IMR-90 (cell line): ENCODE measurements at regions not wholly inside any gene's neighbourhood (a gene's known extent, or its start where the extent isn't known, plus 50 kb on each side); places are given as distances from the start of the nearest gene placed in this dataset.
A peak's percentile ranks its signal among the peaks of the same experiment; 100 is the strongest.
"Not testable (repeated sequence)": the region's sequence is repeated elsewhere in the genome, so short reads cannot be mapped to it uniquely, and the experiment has no call there.

Source experiments
- ATAC-seq: fragments of 200-7000 bp; cut with Tn5 transposase; 2 replicates; pipeline ENCODE4 v1.9.1; 2020; ENCODE audit warnings: low read depth, mild to moderate bottlenecking, moderate library complexity
- BruUV-seq: library from RNA; stranded (reverse); fragments of 400-500 nt; replicated peaks from 2 replicates; lab custom pipeline; 2021; lab: Mats Ljungman, UMichigan
- CTCF ChIA-PET: fragments of 300-600 bp; formaldehyde crosslinking; extraction: SDS; loops from one replicate; lab custom pipeline; 2021; ENCODE audit warnings: antibody characterized with exemption; lab: Yijun Ruan, JAX
- POLR2A ChIA-PET: fragments of 300-600 bp; sonication (Branson Sonifier 250); formaldehyde crosslinking; loops from one replicate; lab custom pipeline; 2022; ENCODE audit warnings: antibody characterized with exemption; ENCODE audit not compliant: unreplicated experiment; lab: Charles Lee
- DNase-seq: peaks from one replicate; pipeline ENCODE4 v3.0.0; 2013
- H2AFZ ChIP-seq: replicated peaks from 2 replicates; pipeline ENCODE3; 2013; ENCODE audit warnings: low read length, mild to moderate bottlenecking; ENCODE audit not compliant: poor library complexity
- H2AK5ac ChIP-seq: 2 replicates; pipeline ENCODE4 v1.6.1; 2013; ENCODE audit warnings: low read depth, low read length, inconsistent platforms
- H2AK9ac ChIP-seq: replicated peaks from 2 replicates; pipeline ENCODE3; 2013; ENCODE audit warnings: mild to moderate bottlenecking, low read depth, low read length, moderate library complexity; ENCODE audit not compliant: poor library complexity
- H2BK120ac ChIP-seq: 2 replicates; pipeline ENCODE4 v1.6.1; 2013; ENCODE audit warnings: low read depth, low read length, inconsistent platforms
- H2BK15ac ChIP-seq: 3 replicates; pipeline ENCODE4 v1.6.1; 2013; ENCODE audit warnings: low read depth, low read length, inconsistent platforms
- H2BK20ac ChIP-seq: 2 replicates; pipeline ENCODE4 v1.6.1; 2013; ENCODE audit warnings: low read depth, mild to moderate bottlenecking, inconsistent platforms, low read length, moderate library complexity
- H2BK5ac ChIP-seq: 2 replicates; pipeline ENCODE4 v1.6.1; 2013; ENCODE audit warnings: mild to moderate bottlenecking, low read depth, low read length, inconsistent platforms; ENCODE audit not compliant: poor library complexity, severe bottlenecking
- H3K14ac ChIP-seq: replicated peaks from 2 replicates; pipeline ENCODE4 v1.6.1; 2013; ENCODE audit warnings: low read depth, low read length, inconsistent platforms
- H3K18ac ChIP-seq: 2 replicates; pipeline ENCODE4 v1.6.1; 2013; ENCODE audit warnings: low read depth, low read length, control low read depth
- H3K23ac ChIP-seq: 2 replicates; pipeline ENCODE4 v1.6.1; 2013; ENCODE audit warnings: low read depth, low read length, inconsistent platforms
- H3K27ac ChIP-seq: 2 replicates; pipeline ENCODE4 v1.5.1; 2013; ENCODE audit warnings: mild to moderate bottlenecking, control low read depth, low read length; ENCODE audit not compliant: insufficient read depth
- H3K27me3 ChIP-seq: 2 replicates; pipeline ENCODE4 v1.6.1; 2013; ENCODE audit warnings: low read length; ENCODE audit not compliant: control insufficient read depth, insufficient read depth
- H3K36me3 ChIP-seq: 2 replicates; pipeline ENCODE4 v1.6.1; 2013; ENCODE audit warnings: low read length, mixed read lengths; ENCODE audit not compliant: control insufficient read depth, insufficient read depth
- H3K4ac ChIP-seq: 2 replicates; pipeline ENCODE4 v1.6.1; 2013; ENCODE audit warnings: low read depth, low read length, inconsistent platforms
- H3K4me1 ChIP-seq: 2 replicates; pipeline ENCODE4 v1.6.1; 2013; ENCODE audit warnings: low read length, mixed read lengths; ENCODE audit not compliant: control insufficient read depth, insufficient read depth
- H3K4me2 ChIP-seq: 2 replicates; pipeline ENCODE4 v1.6.1; 2013; ENCODE audit warnings: low read depth, mild to moderate bottlenecking, control low read depth, low read length, moderate library complexity
- H3K4me3 ChIP-seq: 2 replicates; pipeline ENCODE4 v1.5.1; 2013; ENCODE audit warnings: low read depth, mild to moderate bottlenecking, control low read depth, low read length, moderate library complexity; ENCODE audit not compliant: insufficient read depth
- H3K56ac ChIP-seq: 2 replicates; pipeline ENCODE4 v1.6.1; 2013; ENCODE audit warnings: low read length, inconsistent platforms; ENCODE audit not compliant: insufficient read depth; ENCODE audit errors: extremely low read depth
- H3K79me1 ChIP-seq, 2 experiments: 2 replicates each; pipeline ENCODE4 v1.6.1; 2013; ENCODE audit warnings: low read length in 2 of 2, inconsistent platforms in 1 of 2, low read depth in 1 of 2
- H3K9ac ChIP-seq: 2 replicates; pipeline ENCODE4 v1.6.1; 2013; ENCODE audit warnings: low read depth, low read length, control low read depth
- H3K9me1 ChIP-seq: 2 replicates; pipeline ENCODE4 v1.6.1; 2013; ENCODE audit warnings: low read length, inconsistent platforms; ENCODE audit not compliant: insufficient read depth
- H3K9me3 ChIP-seq: 2 replicates; pipeline ENCODE4 v1.6.1; 2013; ENCODE audit warnings: low read length; ENCODE audit not compliant: control insufficient read depth, insufficient read depth
- H4K20me1 ChIP-seq: 2 replicates; pipeline ENCODE4 v1.6.1; 2013; ENCODE audit warnings: low read length, inconsistent platforms; ENCODE audit not compliant: insufficient read depth
- H4K5ac ChIP-seq: 2 replicates; pipeline ENCODE4 v1.6.1; 2013; ENCODE audit warnings: mild to moderate bottlenecking, low read depth, low read length, control low read depth
- H4K8ac ChIP-seq, 2 experiments: 2 replicates each; pipeline ENCODE4 v1.6.1; 2013; ENCODE audit warnings: low read depth in 2 of 2, low read length in 2 of 2, control low read depth in 1 of 2, inconsistent platforms in 1 of 2
- H4K91ac ChIP-seq: 2 replicates; pipeline ENCODE4 v1.6.1; 2013; ENCODE audit warnings: low read depth, low read length, inconsistent platforms; ENCODE audit not compliant: insufficient read depth
- CEBPB ChIP-seq: IDR thresholded peaks from 2 replicates; pipeline ENCODE4 v1.6.1; 2012; ENCODE audit warnings: low read depth, low read length, improper control_type of control experiment
- WGBS, 2 experiments: methylation state at CpG; one replicate each; pipeline versions ENCODE4 v1.1.5 to v1.1.7; 2013; ENCODE audit warnings: missing lambda C conversion rate in 2 of 2; ENCODE audit not compliant: insufficient read length in 1 of 2; ENCODE audit errors: extremely low coverage in 2 of 2; 5-methylcytosine and 5-hydroxymethylcytosine counted together
- dilution Hi-C: fragments of 300-500 bp; cut with HindIII; formaldehyde crosslinking; loops from one replicate; pipeline ENCODE4 v1.14.3; 2018; ENCODE audit warnings: low sequenced_read_pairs; ENCODE audit not compliant: unreplicated experiment
- in situ Hi-C: fragments of 300-500 bp; cut with MboI; formaldehyde crosslinking; loops from 3 replicates; pipeline ENCODE4 v1.14.3; 2019; ENCODE audit warnings: low sequenced_read_pairs, inconsistent platforms, mixed read lengths
- intact Hi-C: fragments of 100-400 bp; cut with micrococcal nuclease; formaldehyde crosslinking; loops from 2 replicates; pipeline ENCODE4 v1.10.0; 2022

- H3K9ac ChIP-seq, H3K14ac ChIP-seq, CTCF ChIA-PET, H3K56ac ChIP-seq, H3K4me2 ChIP-seq, H4K20me1 ChIP-seq, H3K18ac ChIP-seq, H3K4me3 ChIP-seq, H3K23ac ChIP-seq, H2AFZ ChIP-seq, BruUV-seq, H2BK120ac ChIP-seq, H3K4me1 ChIP-seq, dilution Hi-C loops, POLR2A ChIA-PET, H4K91ac ChIP-seq, H3K27me3 ChIP-seq, H2BK20ac ChIP-seq, H2AK9ac ChIP-seq, H3K9me3 ChIP-seq, in situ Hi-C loops, H2AK5ac ChIP-seq, H3K4ac ChIP-seq, H3K36me3 ChIP-seq, H3K9me1 ChIP-seq, H2BK15ac ChIP-seq, H4K8ac ChIP-seq, H3K27ac ChIP-seq, H4K5ac ChIP-seq, H3K79me1 ChIP-seq: not testable (repeated sequence)
- H2BK5ac ChIP-seq = peak overlapping the region; percentile 61
- ATAC-seq (peak; percentile 56; the same call in 1 of the 2 replicates), DNase-seq (peak; percentile 74)
- no CpG with 5 or more reads among the region's 1 CpG for WGBS, 2 experiments
- intact Hi-C loops = loop anchor here (5.0 to 10.0 kb wide), 2 partner anchors 192 to 275 kb away; partner anchors contain the start of gene MED14
- peak; percentile 52 for TF ChIP-seq CEBPB
Measured at GRCh38 chrX:40926739-40927427, 158.4 kb upstream of the USP9X start.
